Vagina (tissue), 2 donors: ENCODE measurements at regions not wholly inside any gene's neighbourhood (a gene's known extent, or its start where the extent isn't known, plus 50 kb on each side); places are given as distances from the start of the nearest gene placed in this dataset.

Experiments
- POLR2A ChIP-seq, 2 donors: fragments of 450-650 bp; IDR thresholded peaks; one replicate each; pipeline ENCODE4 v1.6.1; 2017; ENCODE audit warnings: antibody characterized with exemption in 2 of 2, mild to moderate bottlenecking in 2 of 2, moderate library complexity in 2 of 2
- POLR2AphosphoS5 ChIP-seq, 2 donors: sonication (generic); formaldehyde crosslinking; IDR thresholded peaks; one replicate each; pipeline ENCODE4 v1.9.0; 2017; ENCODE audit warnings: antibody characterized with exemption in 2 of 2, mild to moderate bottlenecking in 2 of 2, low read depth in 1 of 2; ENCODE audit not compliant: insufficient read depth in 1 of 2
- TF ChIP-seq, protein P1 (sequence below), 3 experiments: fragments of 450-650 bp in 2 of 3; fragments of 200-600 bp in 1 of 3; sonication (generic) in 1 of 3; IDR thresholded peaks; one replicate each; pipeline ENCODE4 v1.5.1; 2017 to 2019; ENCODE audit warnings: antibody characterized with exemption in 3 of 3, mild to moderate bottlenecking in 2 of 3, moderate library complexity in 2 of 3

DNA sequence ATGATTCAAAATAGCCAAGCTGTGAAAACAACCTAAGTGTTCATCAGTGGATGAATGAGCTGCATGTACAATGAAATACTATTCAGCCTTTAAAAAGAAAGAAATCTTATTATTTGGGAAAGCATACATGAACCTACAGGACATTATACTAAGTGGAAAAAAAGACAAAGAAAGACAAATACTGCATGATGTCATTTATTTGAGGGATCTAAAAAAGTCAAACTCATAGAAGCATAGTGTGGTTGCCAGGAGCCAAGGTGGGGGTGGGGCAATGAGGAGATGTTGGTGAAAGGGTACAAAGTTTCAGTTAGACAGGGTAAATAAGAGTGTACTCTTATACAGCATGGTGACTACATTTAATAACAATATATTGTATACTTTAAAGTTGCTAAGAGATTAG is 261.5 kb downstream of the PARP8 start:
- TF ChIP-seq POLR2AphosphoS5 (IDR thresholded peaks at IDR 0.05; ENCODE audit: insufficient read depth in 1 of 2, low read depth in 1 of 2), result no peak
- TF ChIP-seq, protein P1, sequence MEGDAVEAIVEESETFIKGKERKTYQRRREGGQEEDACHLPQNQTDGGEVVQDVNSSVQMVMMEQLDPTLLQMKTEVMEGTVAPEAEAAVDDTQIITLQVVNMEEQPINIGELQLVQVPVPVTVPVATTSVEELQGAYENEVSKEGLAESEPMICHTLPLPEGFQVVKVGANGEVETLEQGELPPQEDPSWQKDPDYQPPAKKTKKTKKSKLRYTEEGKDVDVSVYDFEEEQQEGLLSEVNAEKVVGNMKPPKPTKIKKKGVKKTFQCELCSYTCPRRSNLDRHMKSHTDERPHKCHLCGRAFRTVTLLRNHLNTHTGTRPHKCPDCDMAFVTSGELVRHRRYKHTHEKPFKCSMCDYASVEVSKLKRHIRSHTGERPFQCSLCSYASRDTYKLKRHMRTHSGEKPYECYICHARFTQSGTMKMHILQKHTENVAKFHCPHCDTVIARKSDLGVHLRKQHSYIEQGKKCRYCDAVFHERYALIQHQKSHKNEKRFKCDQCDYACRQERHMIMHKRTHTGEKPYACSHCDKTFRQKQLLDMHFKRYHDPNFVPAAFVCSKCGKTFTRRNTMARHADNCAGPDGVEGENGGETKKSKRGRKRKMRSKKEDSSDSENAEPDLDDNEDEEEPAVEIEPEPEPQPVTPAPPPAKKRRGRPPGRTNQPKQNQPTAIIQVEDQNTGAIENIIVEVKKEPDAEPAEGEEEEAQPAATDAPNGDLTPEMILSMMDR (IDR thresholded peaks at IDR 0.05), result no peak
- TF ChIP-seq POLR2A (IDR thresholded peaks at IDR 0.05), result no peak
